Testis (tissue), 2 donors: ENCODE measurements at regions not wholly inside any gene's neighbourhood (a gene's known extent, or its start where the extent isn't known, plus 50 kb on each side); places are given as distances from the start of the nearest gene placed in this dataset.

ENCODE experiments used
- DNase-seq: peaks from one replicate; pipeline ENCODE4 v3.0.0-alpha.2; 2019
- H3K27ac ChIP-seq, 2 donors: fragments of 200-600 bp; sonication (generic); one replicate each; pipeline ENCODE4 v1.5.1; 2019
- H3K27me3 ChIP-seq: fragments of 200-600 bp; sonication (generic); one replicate; pipeline ENCODE4 v1.5.1; 2019
- H3K36me3 ChIP-seq: fragments of 200-600 bp; sonication (generic); one replicate; pipeline ENCODE4 v1.5.1; 2017; ENCODE audit warnings: low read depth; ENCODE audit errors: missing control alignments
- H3K4me1 ChIP-seq: fragments of 200-600 bp; sonication (generic); one replicate; pipeline ENCODE4 v1.5.1; 2019
- H3K4me3 ChIP-seq, 2 donors: fragments of 200-600 bp; sonication (generic); one replicate each; pipeline ENCODE4 v1.5.1; 2017 to 2019
- H3K9me3 ChIP-seq: fragments of 200-600 bp; sonication (generic); one replicate; pipeline ENCODE4 v1.5.1; 2017
- POLR2A ChIP-seq: fragments of 450-650 bp; IDR thresholded peaks from one replicate; pipeline ENCODE4 v1.6.1; 2017; ENCODE audit warnings: antibody characterized with exemption, mild to moderate bottlenecking, moderate library complexity
- WGBS, 2 donors: methylation state at CpG; one replicate each; pipeline ENCODE4 v1.1.5; 2018; 5-methylcytosine and 5-hydroxymethylcytosine counted together
- intact Hi-C: fragments of 100-400 bp; cut with DNase I; formaldehyde crosslinking; loops from one replicate; pipeline ENCODE4 v1.15.1; 2023; ENCODE audit warnings: low total_unique reads
- TF ChIP-seq, protein P1 (sequence below), 3 experiments: fragments of 450-650 bp in 2 of 3; fragments of 200-600 bp in 1 of 3; sonication (generic) in 1 of 3; IDR thresholded peaks; one replicate each; pipeline ENCODE4 v1.5.1; 2016 to 2019; ENCODE audit warnings: antibody characterized with exemption in 3 of 3, mild to moderate bottlenecking in 2 of 3, moderate library complexity in 1 of 3

DNA sequence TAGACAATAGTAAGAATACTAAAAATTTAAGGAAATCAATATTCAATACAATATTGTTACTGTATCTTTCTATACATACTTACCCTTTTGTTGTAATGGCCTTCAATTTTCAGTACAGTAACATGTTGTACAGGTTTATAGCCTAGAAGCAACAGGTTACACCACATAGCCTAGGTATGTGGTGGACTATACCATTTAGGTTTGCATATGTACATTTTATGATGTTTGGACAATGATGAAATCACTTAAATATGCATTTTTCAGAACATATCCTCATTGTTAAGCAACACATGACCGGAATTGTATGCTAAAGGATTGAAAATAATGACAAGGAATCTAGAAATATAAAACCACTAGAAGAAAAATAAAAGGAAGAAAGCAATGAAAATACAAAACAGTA, 611.4 kb downstream of the DACH1 start:
- H3K27me3 ChIP-seq, result no peaks in the 10 kb centered on the region
- 93 to 100% methylated on average over 1 of the region's 1 CpG for WGBS, 2 donors
- intact Hi-C loops, result no loop called here
- no peaks in the 10 kb centered on the region for H3K9me3 ChIP-seq
- H3K36me3 ChIP-seq, result no peaks in the 10 kb centered on the region
- TF ChIP-seq POLR2A, result no peak
- TF ChIP-seq, protein P1, sequence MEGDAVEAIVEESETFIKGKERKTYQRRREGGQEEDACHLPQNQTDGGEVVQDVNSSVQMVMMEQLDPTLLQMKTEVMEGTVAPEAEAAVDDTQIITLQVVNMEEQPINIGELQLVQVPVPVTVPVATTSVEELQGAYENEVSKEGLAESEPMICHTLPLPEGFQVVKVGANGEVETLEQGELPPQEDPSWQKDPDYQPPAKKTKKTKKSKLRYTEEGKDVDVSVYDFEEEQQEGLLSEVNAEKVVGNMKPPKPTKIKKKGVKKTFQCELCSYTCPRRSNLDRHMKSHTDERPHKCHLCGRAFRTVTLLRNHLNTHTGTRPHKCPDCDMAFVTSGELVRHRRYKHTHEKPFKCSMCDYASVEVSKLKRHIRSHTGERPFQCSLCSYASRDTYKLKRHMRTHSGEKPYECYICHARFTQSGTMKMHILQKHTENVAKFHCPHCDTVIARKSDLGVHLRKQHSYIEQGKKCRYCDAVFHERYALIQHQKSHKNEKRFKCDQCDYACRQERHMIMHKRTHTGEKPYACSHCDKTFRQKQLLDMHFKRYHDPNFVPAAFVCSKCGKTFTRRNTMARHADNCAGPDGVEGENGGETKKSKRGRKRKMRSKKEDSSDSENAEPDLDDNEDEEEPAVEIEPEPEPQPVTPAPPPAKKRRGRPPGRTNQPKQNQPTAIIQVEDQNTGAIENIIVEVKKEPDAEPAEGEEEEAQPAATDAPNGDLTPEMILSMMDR (IDR thresholded peaks at IDR 0.05), result no peak
- H3K27ac ChIP-seq, result no peak overlapping the region
- H3K4me1 ChIP-seq, result no peaks in the 10 kb centered on the region
- no peak overlapping the region for H3K4me3 ChIP-seq
- no peak for DNase-seq

DNA sequence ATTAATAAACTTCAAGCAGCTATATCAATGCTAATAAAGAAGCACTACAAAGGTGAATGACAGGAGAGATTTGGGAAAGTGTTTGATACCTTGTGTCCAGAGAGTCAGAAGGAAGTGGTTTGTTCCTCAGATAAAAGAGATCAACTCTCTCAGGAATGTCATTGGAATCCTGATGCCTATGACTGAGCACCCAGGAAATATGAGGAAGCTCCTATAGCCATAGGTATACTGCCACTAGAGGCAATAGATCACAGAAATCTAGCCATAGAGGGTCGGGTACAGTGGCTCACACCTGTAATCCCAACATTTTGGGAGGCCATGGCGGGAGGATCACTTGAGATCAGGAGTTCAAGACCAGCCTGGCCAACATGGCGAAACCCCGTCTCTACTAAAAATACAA, 612.6 kb downstream of the DACH1 start:
- WGBS, 2 donors, result 91 to 100% methylated on average over 3 to 4 of the region's 4 CpGs
- no peak for DNase-seq
- Histone ChIP-seq H3K4me3 (no peak overlapping the region), H3K27ac (no peak overlapping the region), H3K9me3 (no peaks in the 10 kb centered on the region), H3K27me3 (no peaks in the 10 kb centered on the region), H3K36me3 (no peaks in the 10 kb centered on the region), H3K4me1 (no peaks in the 10 kb centered on the region)
- TF ChIP-seq, protein P1 (IDR thresholded peaks at IDR 0.05), result no peak
- TF ChIP-seq POLR2A, result no peak
- intact Hi-C loops, result no loop called here

DNA sequence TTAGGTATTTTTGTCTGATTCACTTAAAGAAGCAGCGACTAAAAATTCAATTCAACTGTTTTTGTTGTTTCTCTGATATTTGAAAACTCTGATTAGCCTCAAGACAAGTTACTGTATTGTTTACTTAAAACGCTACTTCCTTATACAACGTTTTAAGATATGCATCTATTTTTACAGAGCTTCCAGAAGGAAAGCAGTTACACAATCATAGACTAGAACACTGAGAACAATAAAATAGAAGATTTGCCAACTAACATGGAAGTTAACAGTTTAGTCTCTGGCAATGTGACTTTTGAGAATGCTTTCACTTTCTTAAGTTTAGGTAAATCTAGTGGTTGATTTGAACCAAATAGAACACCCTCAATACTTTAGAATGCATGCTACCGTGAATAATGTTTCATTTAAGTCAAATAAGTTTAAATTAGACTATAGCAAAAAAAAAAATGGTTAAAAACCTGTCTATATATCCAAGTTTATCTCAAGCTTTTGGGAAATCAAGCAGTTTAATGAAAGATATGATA, 614.8 kb downstream of the DACH1 start:
- 42 to 44% methylated on average over 4 of the region's 4 CpGs for WGBS, 2 donors
- Histone ChIP-seq H3K27ac (no peak overlapping the region), H3K36me3 (no peaks in the 10 kb centered on the region), H3K27me3 (no peaks in the 10 kb centered on the region), H3K4me1 (no peaks in the 10 kb centered on the region), H3K9me3 (no peaks in the 10 kb centered on the region), H3K4me3 (no peak overlapping the region)
- intact Hi-C loops, result no loop called here
- DNase-seq, result no peak
- no peak for TF ChIP-seq POLR2A
- TF ChIP-seq, protein P1 (IDR thresholded peaks at IDR 0.05), result no peak

DNA sequence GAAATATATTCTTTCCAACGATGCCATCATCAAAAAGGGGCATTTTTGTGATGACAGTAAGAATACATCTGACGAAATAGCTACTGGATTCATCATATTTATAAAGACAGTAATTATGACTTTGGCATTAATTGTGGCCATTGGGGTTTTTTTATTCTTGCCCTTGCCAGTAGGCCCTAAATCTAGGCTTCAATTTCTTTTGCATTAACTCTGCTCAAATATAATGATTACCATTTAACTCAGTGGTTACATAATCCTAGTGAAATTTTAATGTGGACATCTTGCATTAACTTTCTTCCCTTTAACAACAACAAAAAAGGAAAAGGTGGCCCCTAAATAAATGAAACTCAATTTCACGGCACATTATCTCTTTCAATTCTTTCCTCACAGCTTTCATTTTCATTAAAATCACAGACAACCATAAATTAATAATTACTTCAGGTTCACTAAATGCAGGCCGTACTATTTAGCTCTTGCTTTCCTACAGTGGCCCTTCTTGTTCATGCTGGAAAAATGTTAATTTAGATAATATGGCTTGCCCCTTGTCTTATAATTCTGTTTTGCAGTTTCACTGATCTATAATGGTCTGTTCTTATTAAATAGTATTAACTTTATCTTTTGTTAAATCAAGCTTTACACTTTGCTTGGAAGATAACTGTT, 615.6 kb downstream of the DACH1 start:
- no peak for DNase-seq
- Histone ChIP-seq H3K4me1 (no peaks in the 10 kb centered on the region), H3K27ac (no peak overlapping the region), H3K9me3 (no peaks in the 10 kb centered on the region), H3K4me3 (no peak overlapping the region), H3K36me3 (no peaks in the 10 kb centered on the region), H3K27me3 (no peaks in the 10 kb centered on the region)
- 77 to 79% methylated on average over 4 of the region's 4 CpGs for WGBS, 2 donors
- TF ChIP-seq, protein P1 (IDR thresholded peaks at IDR 0.05), result no peak
- no peak for TF ChIP-seq POLR2A
- intact Hi-C loops, result no loop called here

DNA sequence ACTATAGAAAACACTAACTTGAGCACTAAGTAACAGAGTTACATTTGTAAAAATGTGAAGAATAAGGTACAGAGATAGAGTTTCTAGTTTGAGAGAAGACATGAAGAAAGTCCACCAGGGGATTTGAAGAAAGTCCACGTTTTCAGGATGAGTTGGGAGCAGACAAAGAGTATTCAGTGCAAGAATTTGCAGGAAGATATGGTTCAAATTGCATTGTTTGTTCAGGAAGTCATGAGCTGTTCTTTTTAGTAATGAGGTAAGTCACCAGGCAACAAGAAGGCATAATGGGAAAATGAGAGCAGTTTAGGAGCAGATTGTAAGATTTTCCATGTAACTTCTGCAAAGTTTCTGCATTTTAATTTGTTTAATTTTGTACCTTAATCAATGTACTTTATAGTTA, 618.0 kb downstream of the DACH1 start:
- H3K36me3 ChIP-seq, result no peaks in the 10 kb centered on the region
- no peaks in the 10 kb centered on the region for H3K9me3 ChIP-seq
- H3K27ac ChIP-seq, result no peak overlapping the region
- TF ChIP-seq, protein P1 (IDR thresholded peaks at IDR 0.05), result no peak
- TF ChIP-seq POLR2A, result no peak
- WGBS, 2 donors, result 44 to 55% methylated on average over 1 of the region's 1 CpG
- no peak overlapping the region for H3K4me3 ChIP-seq
- DNase-seq, result no peak
- intact Hi-C loops, result no loop called here
- H3K4me1 ChIP-seq, result no peaks in the 10 kb centered on the region
- no peaks in the 10 kb centered on the region for H3K27me3 ChIP-seq
